ENCODE measurements at regions not wholly inside any gene's neighbourhood (a gene's known extent, or its start where the extent isn't known, plus 50 kb on each side); places are given as distances from the start of the nearest gene placed in this dataset.

- no peak for DNase-seq
Observed at GRCh38 chr3:160170409-160171370, 54.5 kb upstream of the C3orf80 start.

- DNase-seq = no peak
Observed at GRCh38 chr3:160171813-160172212, 53.4 kb upstream of the C3orf80 start.

GRCh38 chr3:160174621-160175020, 50.6 kb upstream of the C3orf80 start:
- no peak for DNase-seq
